HG02943 (cell line): ENCODE measurements at regions not wholly inside any gene's neighbourhood (a gene's known extent, or its start where the extent isn't known, plus 50 kb on each side); places are given as distances from the start of the nearest gene placed in this dataset.

ENCODE experiments used
- ATAC-seq: cut with Tn5 transposase; IDR thresholded peaks from one replicate; pipeline ENCODE4 v1.9.1; 2021; ENCODE audit warnings: mild to moderate bottlenecking, low read depth, moderate library complexity; ENCODE audit not compliant: unreplicated experiment

- ATAC-seq, result no peak
These were observed 473.6 kb upstream of the PROK2 start for GRCh38 chr3:72258361-72259141.

GRCh38 chr3:72257738-72258137, 472.8 kb upstream of the PROK2 start:
- ATAC-seq, result no peak

GRCh38 chr3:72257203-72257602, 472.3 kb upstream of the PROK2 start:
- no peak for ATAC-seq

- ATAC-seq, result no peak
These were observed 471.8 kb upstream of the PROK2 start for GRCh38 chr3:72256716-72257115.

GRCh38 chr3:72255791-72256559, 471.0 kb upstream of the PROK2 start:
- no peak for ATAC-seq

- no peak for ATAC-seq
These were observed 470.2 kb upstream of the PROK2 start for GRCh38 chr3:72255191-72255590.

- no peak for ATAC-seq
These were observed 469.5 kb upstream of the PROK2 start for GRCh38 chr3:72254483-72254882.

GRCh38 chr3:72250725-72251124, 465.8 kb upstream of the PROK2 start:
- ATAC-seq, result no peak

- ATAC-seq, result no peak
These were observed 463.9 kb upstream of the PROK2 start for GRCh38 chr3:72248869-72249268.

GRCh38 chr3:72248389-72248761, 463.4 kb upstream of the PROK2 start:
- ATAC-seq, result no peak

GRCh38 chr3:72247645-72248388, 462.9 kb upstream of the PROK2 start:
- ATAC-seq, result no peak

- ATAC-seq, result no peak
These were observed 462.2 kb upstream of the PROK2 start for GRCh38 chr3:72247126-72247525.

GRCh38 chr3:72246685-72247084, 461.7 kb upstream of the PROK2 start:
- ATAC-seq, result no peak

- ATAC-seq, result no peak
These were observed 460.3 kb upstream of the PROK2 start for GRCh38 chr3:72245183-72245811.

GRCh38 chr3:72244396-72244795, 459.4 kb upstream of the PROK2 start:
- ATAC-seq, result no peak

GRCh38 chr3:72242326-72242725, 457.4 kb upstream of the PROK2 start:
- ATAC-seq, result no peak

GRCh38 chr3:72241525-72241924, 456.6 kb upstream of the PROK2 start:
- no peak for ATAC-seq

- ATAC-seq, result no peak
These were observed 455.6 kb upstream of the PROK2 start for GRCh38 chr3:72240531-72240930.

GRCh38 chr3:72238801-72239200, 453.9 kb upstream of the PROK2 start:
- ATAC-seq, result no peak

GRCh38 chr3:72238010-72238691, 453.2 kb upstream of the PROK2 start:
- no peak for ATAC-seq
